ENCODE measurements at regions not wholly inside any gene's neighbourhood (a gene's known extent, or its start where the extent isn't known, plus 50 kb on each side); places are given as distances from the start of the nearest gene placed in this dataset.

DNA sequence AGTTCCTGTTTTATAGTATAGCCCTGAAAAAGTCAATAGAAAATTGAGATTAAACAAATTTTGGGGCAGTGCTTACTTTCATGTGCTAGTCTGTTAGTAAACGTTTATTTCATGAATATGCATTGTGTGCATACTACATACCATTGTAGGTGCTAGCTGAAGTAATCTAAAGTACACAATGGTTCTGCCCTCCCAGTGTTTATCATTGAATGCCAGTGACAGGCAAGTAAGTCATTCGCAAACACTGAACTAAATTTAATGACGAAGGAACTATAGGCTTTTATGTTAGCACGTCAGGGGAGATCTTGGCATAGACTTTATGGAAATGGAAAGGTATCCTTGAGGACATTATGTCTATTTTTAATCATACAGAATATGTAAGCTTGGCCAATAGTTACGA, 426.9 kb upstream of the EPHA5 start:
- in situ Hi-C loops (cut with HindIII; ENCODE audit: low sequenced_read_pairs) = no loop called here

DNA sequence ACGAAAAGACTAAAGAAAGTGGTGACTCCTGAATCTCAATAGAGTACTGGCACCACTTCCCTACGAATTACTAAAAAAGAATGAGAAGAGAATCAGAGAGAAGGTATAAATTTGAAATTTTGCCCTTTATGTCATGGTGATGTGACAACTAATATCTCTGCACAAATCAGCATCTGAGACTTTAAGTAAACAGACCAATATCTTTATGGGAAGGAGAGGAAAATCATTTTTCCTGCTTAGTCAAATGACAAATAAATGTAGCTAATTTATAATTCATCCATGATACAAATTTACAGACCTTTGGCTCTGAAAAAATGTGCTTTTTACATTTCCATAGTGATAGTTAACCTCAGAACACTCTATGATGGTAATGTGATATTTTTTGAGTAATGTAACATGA, 424.8 kb upstream of the EPHA5 start:
- in situ Hi-C loops (cut with HindIII; ENCODE audit: low sequenced_read_pairs) = no loop called here

- in situ Hi-C loops (cut with HindIII; ENCODE audit: low sequenced_read_pairs) = no loop called here
Measured at GRCh38 chr4:66094070-66094469, 423.8 kb upstream of the EPHA5 start.

- in situ Hi-C loops (cut with HindIII; ENCODE audit: low sequenced_read_pairs) = no loop called here
Measured at GRCh38 chr4:66091786-66092185, 421.5 kb upstream of the EPHA5 start.

GRCh38 chr4:66073961-66074360, 403.7 kb upstream of the EPHA5 start:
- in situ Hi-C loops (cut with HindIII; ENCODE audit: low sequenced_read_pairs) = no loop called here

- in situ Hi-C loops (cut with HindIII; ENCODE audit: low sequenced_read_pairs) = no loop called here
Measured at GRCh38 chr4:66071911-66072310, 401.6 kb upstream of the EPHA5 start.

DNA sequence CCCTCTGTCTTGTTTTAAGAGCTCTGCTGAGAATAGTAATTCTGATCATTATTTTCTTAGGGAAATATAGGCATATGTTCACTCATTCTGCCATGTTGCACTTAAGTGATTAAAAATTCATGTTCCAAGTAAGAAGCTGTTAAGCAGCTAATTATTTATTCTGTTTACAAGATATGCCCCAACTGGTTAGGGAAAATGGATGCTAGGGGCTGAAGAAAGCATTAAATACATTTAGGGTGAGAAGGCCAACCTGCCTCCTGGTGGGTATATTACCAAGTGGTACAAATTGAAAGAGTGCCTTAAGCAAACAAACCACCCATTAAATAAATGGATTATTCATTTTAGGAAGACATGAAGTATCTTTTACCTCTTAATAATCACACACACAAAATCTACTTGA, 392.6 kb upstream of the EPHA5 start:
- in situ Hi-C loops (cut with HindIII; ENCODE audit: low sequenced_read_pairs) = no loop called here

DNA sequence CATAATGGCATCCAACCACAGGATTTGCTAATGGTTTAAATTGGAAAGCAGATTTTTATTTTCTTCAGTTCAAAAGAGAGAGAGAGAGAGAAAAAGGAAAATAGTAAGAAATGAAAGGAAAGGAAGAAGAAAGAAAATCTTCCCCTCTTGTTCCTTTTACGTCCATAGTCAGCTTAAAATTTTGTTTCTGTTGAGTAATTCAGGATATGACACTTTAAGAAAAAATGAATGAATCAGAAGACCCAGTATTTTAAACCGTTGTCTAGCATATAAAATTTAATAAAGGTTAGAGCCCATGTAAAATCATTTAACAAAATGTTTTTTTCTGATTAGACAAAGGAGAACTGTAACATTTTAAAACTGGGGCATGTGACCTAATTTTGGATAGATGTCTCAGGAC, 391.8 kb upstream of the EPHA5 start:
- in situ Hi-C loops (cut with HindIII; ENCODE audit: low sequenced_read_pairs) = no loop called here

GRCh38 chr4:66059556-66059955, 389.3 kb upstream of the EPHA5 start:
- in situ Hi-C loops (cut with HindIII; ENCODE audit: low sequenced_read_pairs) = loop anchor here (10.0 kb wide), 1 partner anchor 55 kb away; no protein-coding TSS in a partner anchor

- in situ Hi-C loops (cut with HindIII; ENCODE audit: low sequenced_read_pairs) = loop anchor here (10.0 kb wide), 1 partner anchor 54 kb away; no protein-coding TSS in a partner anchor
Measured at GRCh38 chr4:66059136-66059535, 388.8 kb upstream of the EPHA5 start.

DNA sequence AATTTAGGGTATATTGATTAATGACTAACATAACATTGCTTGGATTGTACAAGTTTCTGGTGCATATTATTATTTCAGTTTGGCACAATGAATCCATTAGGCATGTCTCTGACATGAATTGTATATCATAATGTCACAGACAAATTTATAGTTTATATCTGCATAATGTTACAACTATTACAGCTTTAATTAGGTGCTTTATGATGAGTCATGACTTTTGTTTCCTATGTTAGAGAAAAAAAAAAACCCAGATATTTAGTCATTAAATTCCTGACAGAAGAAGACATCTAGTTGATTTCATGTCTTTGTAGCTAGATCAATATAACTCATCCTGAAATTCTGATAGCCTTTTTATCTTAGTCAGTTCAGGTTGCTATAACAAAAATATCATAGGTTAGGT, 385.7 kb upstream of the EPHA5 start:
- in situ Hi-C loops (cut with HindIII; ENCODE audit: low sequenced_read_pairs) = loop anchor here (10.0 kb wide), 1 partner anchor 51 kb away; no protein-coding TSS in a partner anchor

DNA sequence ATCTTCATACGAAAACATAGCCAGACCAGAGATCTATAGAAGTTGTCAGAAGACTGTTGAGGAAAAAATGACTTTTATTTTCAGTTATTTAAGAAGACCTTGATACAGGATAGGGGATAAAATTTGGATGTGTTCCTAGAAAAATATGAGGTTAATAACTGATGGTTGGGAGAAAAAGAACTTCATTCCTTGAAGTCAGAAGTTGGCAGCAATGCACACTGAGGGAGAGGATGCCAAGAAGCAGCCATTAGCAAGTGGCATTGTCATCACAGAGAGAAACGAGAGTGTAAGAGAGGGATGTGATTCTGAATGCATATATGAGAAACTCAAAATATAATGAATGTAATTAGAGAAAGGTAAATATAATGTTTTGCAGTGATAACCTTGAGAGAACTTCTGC, 382.1 kb upstream of the EPHA5 start:
- in situ Hi-C loops (cut with HindIII; ENCODE audit: low sequenced_read_pairs) = loop anchor here (10.0 kb wide), 1 partner anchor 48 kb away; no protein-coding TSS in a partner anchor

DNA sequence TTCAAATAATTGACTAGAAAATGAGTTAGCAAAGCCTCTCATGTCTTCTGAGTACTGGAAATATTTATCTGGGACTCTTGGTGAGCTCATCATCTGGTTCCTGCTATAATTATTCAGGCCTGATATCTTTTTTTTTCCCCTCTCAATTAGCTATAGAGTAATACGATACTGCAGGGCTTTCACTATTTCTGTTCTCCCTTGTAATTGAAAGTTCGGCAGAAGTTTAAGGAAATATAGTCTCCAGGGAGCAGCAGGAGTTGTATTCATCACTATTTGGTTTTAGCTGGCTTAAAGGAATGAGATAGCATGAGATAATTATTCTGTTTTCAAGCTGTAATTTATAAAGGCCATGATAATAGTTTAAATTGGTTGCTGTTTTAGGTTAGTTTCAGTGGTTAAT, 378.6 kb upstream of the EPHA5 start:
- in situ Hi-C loops (cut with HindIII; ENCODE audit: low sequenced_read_pairs) = no loop called here

DNA sequence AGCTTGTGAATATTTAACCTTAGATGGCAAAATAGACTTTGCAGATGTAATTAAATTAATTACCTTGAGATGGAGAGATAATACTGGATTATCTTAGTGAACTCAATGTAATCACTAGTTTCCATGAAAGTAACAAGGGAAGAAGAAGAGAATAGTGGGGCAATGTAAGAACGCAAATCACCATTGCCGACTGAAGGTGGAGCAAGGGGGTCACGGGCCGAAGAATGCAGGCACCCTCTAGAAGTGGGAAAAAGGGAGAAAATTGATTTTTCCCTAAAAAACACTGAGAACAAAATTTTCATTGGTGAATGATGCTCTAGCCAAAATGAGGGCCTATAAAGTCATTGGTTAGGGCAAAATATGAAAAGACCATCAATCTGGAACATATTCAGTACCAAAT, 375.6 kb upstream of the EPHA5 start:
- in situ Hi-C loops (cut with HindIII; ENCODE audit: low sequenced_read_pairs) = no loop called here

DNA sequence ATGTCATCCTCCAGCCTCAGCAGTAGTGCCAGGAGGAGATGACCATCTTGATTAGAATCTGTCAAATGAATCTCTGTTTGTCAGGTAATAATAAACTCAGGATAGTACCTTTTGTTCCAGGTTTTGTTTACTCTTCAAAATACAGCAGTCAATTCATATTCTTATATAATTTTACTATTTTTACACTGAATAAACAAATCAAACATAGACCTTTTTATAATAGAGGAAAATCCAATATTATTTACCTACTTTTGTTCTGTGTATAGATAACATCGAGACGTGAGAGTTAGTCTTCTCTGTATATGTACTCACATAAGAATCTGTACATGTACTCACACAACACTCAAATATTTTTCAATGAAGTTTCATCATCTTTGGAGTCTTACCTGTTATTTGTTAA, 365.4 kb upstream of the EPHA5 start:
- in situ Hi-C loops (cut with HindIII; ENCODE audit: low sequenced_read_pairs) = no loop called here

GRCh38 chr4:66034671-66035070, 364.4 kb upstream of the EPHA5 start:
- in situ Hi-C loops (cut with HindIII; ENCODE audit: low sequenced_read_pairs) = no loop called here

- in situ Hi-C loops (cut with HindIII; ENCODE audit: low sequenced_read_pairs) = no loop called here
Measured at GRCh38 chr4:66034262-66034661, 364.0 kb upstream of the EPHA5 start.

DNA sequence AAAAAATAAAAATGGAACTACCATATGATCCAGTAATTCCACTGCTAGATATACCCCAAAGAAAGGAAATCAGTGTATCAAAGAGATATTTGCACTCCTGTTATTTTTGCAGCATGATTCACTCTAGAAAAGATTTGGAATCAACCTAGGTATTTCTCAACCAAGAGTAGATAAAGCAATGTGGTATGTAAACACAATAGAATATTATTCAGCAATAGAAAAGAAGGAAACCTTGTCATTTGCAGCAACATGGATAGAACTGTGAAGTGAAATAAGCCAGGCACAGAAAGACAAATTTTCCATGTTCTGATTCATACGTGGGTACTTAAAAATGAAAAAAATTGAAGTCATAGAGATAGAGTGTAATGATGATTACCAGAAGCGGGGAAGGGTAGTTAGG, 362.3 kb upstream of the EPHA5 start:
- in situ Hi-C loops (cut with HindIII; ENCODE audit: low sequenced_read_pairs) = no loop called here

GRCh38 chr4:66028668-66029067, 358.4 kb upstream of the EPHA5 start:
- in situ Hi-C loops (cut with HindIII; ENCODE audit: low sequenced_read_pairs) = no loop called here

GRCh38 chr4:66023061-66023460, 352.8 kb upstream of the EPHA5 start:
- in situ Hi-C loops (cut with HindIII; ENCODE audit: low sequenced_read_pairs) = no loop called here

- in situ Hi-C loops (cut with HindIII; ENCODE audit: low sequenced_read_pairs) = no loop called here
Measured at GRCh38 chr4:66017671-66018070, 347.4 kb upstream of the EPHA5 start.

GRCh38 chr4:66016240-66016639, 346.0 kb upstream of the EPHA5 start:
- in situ Hi-C loops (cut with HindIII; ENCODE audit: low sequenced_read_pairs) = no loop called here

DNA sequence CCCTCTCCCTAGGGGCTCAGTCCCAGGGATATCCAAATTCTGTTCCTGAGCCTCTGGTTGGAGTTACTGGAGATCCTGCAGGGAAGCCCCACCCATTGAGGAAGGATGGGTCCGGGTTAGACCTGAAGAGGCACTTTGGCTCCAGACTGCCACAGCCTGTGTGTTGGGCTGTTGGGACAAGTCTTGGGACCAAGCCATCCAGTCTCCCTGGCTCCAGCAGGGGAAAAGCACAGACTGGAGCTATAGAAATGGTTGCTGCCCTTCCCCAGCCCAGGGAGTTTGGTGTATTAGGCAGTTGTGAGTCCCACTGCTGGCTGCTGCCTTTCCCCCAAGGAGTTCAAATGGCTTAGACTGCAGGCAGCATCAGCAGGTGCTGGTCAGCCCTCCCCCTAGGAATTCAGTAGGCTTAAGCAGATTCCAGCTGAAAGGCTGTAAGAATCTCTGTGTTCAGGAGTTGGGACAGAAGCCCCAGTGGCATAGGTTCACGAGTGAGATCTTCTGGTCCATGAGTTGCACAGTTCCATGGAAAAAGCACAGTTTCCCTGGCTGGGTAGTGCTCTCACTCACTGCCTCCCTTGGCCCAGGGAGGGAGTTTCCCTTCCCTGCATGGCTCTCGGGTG, 344.0 kb upstream of the EPHA5 start:
- in situ Hi-C loops (cut with HindIII; ENCODE audit: low sequenced_read_pairs) = no loop called here
